Endothelial cell of umbilical vein (primary cell): ENCODE measurements at regions not wholly inside any gene's neighbourhood (a gene's known extent, or its start where the extent isn't known, plus 50 kb on each side); places are given as distances from the start of the nearest gene placed in this dataset.

Experiments
- CTCF ChIP-seq, 2 donors: IDR thresholded peaks; 1 replicate in 1 of 2; 2 replicates in 1 of 2; pipeline ENCODE4 v1.5.1; 2011; ENCODE audit warnings: low read length in 2 of 2, mild to moderate bottlenecking in 2 of 2, moderate library complexity in 2 of 2, control low read depth in 1 of 2, inconsistent platforms in 1 of 2, low read depth in 1 of 2; ENCODE audit not compliant: insufficient read depth in 1 of 2; ENCODE audit errors: extremely low read depth in 1 of 2
- EZH2 ChIP-seq: IDR thresholded peaks from 2 replicates; pipeline ENCODE4 v1.6.1; 2012; ENCODE audit warnings: borderline replicate concordance, low read depth, mild to moderate bottlenecking, moderate library complexity, low read length, inconsistent platforms; ENCODE audit not compliant: severe bottlenecking
- FOS ChIP-seq: IDR thresholded peaks from 2 replicates; pipeline ENCODE4 v1.6.1; 2011; ENCODE audit warnings: mild to moderate bottlenecking, low read length, moderate library complexity, borderline replicate concordance; ENCODE audit not compliant: insufficient read depth
- GATA2 ChIP-seq: IDR thresholded peaks from 2 replicates; pipeline ENCODE4 v1.7.0; 2011; ENCODE audit warnings: low read depth, mild to moderate bottlenecking, moderate library complexity, mixed read lengths, low read length; ENCODE audit not compliant: insufficient read length, insufficient read depth
- JUN ChIP-seq: IDR thresholded peaks from 2 replicates; pipeline ENCODE4 v1.6.1; 2011; ENCODE audit warnings: borderline replicate concordance, low read depth; ENCODE audit not compliant: insufficient read length, insufficient read depth
- MYC ChIP-seq: IDR thresholded peaks from one replicate; pipeline ENCODE4 v1.6.1; 2011; ENCODE audit warnings: mild to moderate bottlenecking, low read depth, low read length
- POLR2A ChIP-seq: IDR thresholded peaks from 2 replicates; pipeline ENCODE4 v1.6.1; 2012; ENCODE audit warnings: low read depth, mild to moderate bottlenecking, control low read depth, low read length
- POLR2AphosphoS5 ChIP-seq: IDR thresholded peaks from 2 replicates; pipeline ENCODE4 v1.6.1; 2012; ENCODE audit warnings: low read depth, mild to moderate bottlenecking, control low read depth, low read length, moderate library complexity; ENCODE audit not compliant: insufficient read depth
- TF ChIP-seq, protein P1 (sequence below): IDR thresholded peaks from 2 replicates; pipeline ENCODE4 v1.6.1; 2011; ENCODE audit not compliant: insufficient read depth, insufficient read length

GRCh38 chr2:181324912-181325311 lies 132.3 kb upstream of the ITGA4 start:
- TF ChIP-seq CTCF (IDR thresholded peaks at IDR 0.05; ENCODE audit: extremely low read depth in 1 of 2, insufficient read depth in 1 of 2, low read depth in 1 of 2, low read length in 2 of 2) (no peak), POLR2A (no peak), MYC (no peak), EZH2 (no peak), POLR2AphosphoS5 (no peak), JUN (no peak), GATA2 (no peak), FOS (no peak)
- TF ChIP-seq, protein P1, sequence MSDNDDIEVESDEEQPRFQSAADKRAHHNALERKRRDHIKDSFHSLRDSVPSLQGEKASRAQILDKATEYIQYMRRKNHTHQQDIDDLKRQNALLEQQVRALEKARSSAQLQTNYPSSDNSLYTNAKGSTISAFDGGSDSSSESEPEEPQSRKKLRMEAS = no peak
